HG03521 (cell line): ENCODE measurements at regions not wholly inside any gene's neighbourhood (a gene's known extent, or its start where the extent isn't known, plus 50 kb on each side); places are given as distances from the start of the nearest gene placed in this dataset.
"Not testable (repeated sequence)": the region's sequence is repeated elsewhere in the genome, so short reads cannot be mapped to it uniquely, and the experiment has no call there.

Experiments
- ATAC-seq: cut with Tn5 transposase; IDR thresholded peaks from one replicate; pipeline ENCODE4 v1.9.1; 2021; ENCODE audit warnings: mild to moderate bottlenecking, moderate library complexity; ENCODE audit not compliant: unreplicated experiment

- no peak for ATAC-seq
These were observed 226.0 kb upstream of the PTGER4 start for GRCh38 chr5:40453689-40454088.

- ATAC-seq: no peak
These were observed 226.7 kb upstream of the PTGER4 start for GRCh38 chr5:40452874-40453624.

DNA sequence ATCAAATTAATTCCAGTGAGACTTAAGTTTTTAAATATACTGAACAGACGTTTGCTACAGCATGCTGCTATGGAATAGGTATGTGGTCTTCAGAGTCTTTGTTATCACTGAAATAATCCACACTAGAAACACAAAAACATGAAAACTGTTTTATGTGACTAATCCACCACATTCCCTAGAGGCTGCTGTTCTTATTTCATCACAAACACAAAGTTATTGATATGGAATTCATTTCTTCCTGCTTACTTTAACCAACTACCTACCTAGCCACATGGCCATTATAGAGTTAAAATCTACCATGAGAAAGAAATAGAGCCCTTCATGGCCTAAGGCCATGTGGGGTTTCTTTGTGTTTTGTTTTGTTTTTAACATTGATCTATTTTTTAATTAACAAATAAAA is 232.3 kb upstream of the PTGER4 start:
- ATAC-seq: no peak

DNA sequence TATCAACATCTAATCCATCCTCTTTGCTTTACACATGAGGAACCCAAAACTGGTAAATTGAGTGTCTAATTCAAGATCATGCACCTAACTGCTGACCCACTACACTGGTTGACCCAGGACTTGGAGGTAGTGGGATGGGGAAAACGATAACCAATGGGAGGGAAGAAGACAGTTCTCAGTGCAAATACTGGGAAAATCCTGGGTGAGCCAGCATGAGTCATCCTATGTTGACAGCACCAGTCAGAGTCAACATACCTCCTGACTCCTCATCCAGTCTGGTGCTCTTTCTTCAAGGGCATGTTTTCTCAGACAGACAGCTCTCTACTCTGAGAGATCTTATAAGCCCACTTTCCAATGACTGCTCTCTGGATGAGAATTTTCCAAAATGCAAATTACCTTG is 232.8 kb upstream of the PTGER4 start:
- no peak for ATAC-seq

- peak; percentile 57 for ATAC-seq
These were observed 237.4 kb upstream of the PTGER4 start for GRCh38 chr5:40442346-40442745.

DNA sequence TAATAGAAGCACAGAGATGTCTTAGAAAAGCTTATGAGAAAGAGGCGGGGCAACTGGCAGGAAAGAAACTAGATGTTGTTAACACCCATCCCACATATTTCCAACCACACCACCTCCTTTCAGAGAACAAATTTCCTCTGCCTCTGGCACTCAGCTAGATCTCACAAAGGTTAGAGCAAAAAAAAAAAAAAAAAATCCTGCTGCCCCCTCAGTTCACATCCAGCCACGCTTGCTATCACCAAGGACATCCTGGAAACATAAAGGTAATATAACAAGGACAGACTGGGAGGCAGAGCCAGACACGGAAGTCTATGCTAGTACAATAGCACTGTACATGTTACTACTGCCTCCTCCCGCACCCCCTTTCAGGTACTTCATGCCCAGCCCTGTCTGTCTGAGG is 238.0 kb upstream of the PTGER4 start:
- no peak for ATAC-seq

- no peak for ATAC-seq
These were observed 239.0 kb upstream of the PTGER4 start for GRCh38 chr5:40440746-40441145.

DNA sequence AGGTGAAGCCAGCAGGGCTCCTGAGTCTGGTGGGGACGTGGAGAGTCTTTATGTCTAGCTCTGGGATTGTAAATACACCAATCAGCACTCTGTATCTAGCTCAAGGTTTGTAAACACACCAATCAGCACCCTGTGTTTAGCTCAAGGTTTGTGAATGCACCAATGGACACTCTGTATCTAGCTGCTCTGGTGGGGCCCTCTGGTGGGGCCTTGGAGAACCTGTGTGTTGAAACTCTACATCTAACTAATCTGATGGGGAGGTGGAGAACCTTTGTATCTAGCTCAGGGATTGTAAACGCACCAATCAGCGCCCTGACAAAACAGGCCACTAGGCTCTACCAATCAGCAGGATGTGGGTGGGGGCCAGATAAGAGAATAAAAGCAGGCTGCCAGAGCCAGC is 240.6 kb upstream of the PTGER4 start:
- ATAC-seq: not testable (repeated sequence)

- ATAC-seq: not testable (repeated sequence)
These were observed 241.1 kb upstream of the PTGER4 start for GRCh38 chr5:40438646-40439045.

GRCh38 chr5:40437452-40437861 is 242.3 kb upstream of the PTGER4 start:
- peak; percentile 45 for ATAC-seq

- peak; percentile 49 for ATAC-seq
These were observed 243.0 kb upstream of the PTGER4 start for GRCh38 chr5:40436535-40437237.

GRCh38 chr5:40435706-40436105 is 244.0 kb upstream of the PTGER4 start:
- ATAC-seq: not testable (repeated sequence)

- no peak for ATAC-seq
These were observed 246.9 kb upstream of the PTGER4 start for GRCh38 chr5:40432836-40433235.

DNA sequence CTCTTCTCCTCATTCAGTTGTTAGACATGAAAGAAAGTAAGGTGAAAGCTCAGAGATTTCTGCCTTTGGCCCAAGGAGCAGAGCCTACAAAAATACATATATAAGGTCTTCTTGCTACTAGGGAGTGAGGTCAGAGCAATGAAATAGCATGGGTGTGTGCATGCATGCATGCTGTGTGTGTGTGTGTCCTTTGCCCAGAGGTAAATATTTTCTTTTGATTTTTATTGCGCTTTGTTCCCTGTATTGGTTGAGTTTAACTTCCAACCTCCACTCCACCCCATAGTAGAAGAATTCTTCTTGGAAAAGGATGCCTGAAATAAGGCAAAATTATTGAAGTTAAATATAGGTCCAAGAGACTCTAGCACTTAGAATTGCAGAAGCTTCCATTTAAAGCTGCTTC is 248.0 kb upstream of the PTGER4 start:
- ATAC-seq: no peak

DNA sequence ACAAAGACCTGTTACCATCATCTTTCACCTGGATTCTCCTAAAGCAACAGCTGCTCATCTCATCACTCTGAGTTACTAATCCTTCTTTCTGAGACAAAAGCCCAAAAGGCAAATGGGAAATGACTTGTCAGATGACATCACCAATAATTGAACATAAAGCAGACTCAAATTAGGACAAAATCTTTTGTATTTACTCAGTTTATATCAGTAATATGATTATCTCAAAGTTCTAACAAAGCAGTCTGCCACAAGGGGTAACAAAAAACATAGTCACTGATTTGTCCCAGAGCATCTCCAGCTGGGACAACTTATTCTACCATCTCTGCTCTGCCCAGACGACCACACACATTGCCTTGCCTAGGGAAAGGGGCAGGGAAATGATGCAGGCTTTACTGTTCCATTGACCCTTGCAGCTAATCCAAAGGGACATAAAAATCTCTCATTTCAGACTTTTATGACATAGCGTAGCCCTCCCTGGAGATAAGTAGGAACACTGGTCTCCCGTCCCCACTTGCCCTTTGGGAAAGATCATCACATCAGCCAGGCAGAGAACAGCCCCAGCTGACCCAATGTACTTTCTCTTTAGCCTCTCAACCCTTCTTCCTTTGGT is 249.5 kb upstream of the PTGER4 start:
- ATAC-seq: no peak

- no peak for ATAC-seq
These were observed 250.2 kb upstream of the PTGER4 start for GRCh38 chr5:40429258-40430100.

DNA sequence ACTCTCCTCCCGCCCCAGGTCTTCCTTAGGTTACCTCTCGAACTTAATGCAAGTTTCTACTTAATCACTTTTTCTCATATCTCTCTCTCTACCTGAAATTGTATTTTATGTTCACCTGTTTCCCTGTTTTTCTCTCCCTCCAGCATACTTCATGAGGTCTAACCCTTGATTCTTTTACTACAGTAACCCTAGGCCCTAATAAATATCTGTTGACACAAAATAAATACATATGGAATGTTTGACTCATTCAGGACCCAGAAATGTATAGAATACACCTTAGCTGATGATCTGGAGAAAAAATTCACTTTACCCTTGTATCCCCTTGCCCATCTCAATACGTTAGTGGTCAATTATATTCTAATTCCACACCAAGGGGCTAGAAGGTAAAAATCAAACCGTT is 250.9 kb upstream of the PTGER4 start:
- no peak for ATAC-seq

DNA sequence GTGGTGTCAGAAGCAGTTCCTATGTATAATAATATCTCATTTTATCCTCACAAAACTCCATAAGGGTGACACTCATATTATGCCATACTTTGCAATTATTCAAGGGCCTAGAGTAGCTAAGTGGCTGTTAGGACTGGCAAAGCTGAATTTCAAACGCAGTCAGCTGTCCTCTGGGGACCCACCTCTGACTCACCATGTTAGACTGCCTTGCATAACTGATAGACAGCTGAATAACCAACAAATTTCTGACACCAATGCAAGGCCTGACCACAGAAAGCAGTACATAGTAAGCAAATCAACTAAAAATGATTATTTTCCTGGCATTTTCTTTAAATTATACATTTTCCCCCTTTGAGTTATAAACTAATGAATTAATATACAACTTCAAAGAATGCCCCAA is 251.6 kb upstream of the PTGER4 start:
- no peak for ATAC-seq

- ATAC-seq: not testable (repeated sequence)
These were observed 262.5 kb upstream of the PTGER4 start for GRCh38 chr5:40417046-40417810.

GRCh38 chr5:40416588-40416987 is 263.1 kb upstream of the PTGER4 start:
- no peak for ATAC-seq
